ENCODE measurements at regions not wholly inside any gene's neighbourhood (a gene's known extent, or its start where the extent isn't known, plus 50 kb on each side); places are given as distances from the start of the nearest gene placed in this dataset.

- Histone ChIP-seq H3K4me1 (ENCODE audit: insufficient read depth, low read length) (no peaks in the 10 kb centered on the region), H3K9me3 (ENCODE audit: control insufficient read depth in 1 of 2, insufficient read depth in 1 of 2, low read length in 2 of 2) (no peaks in the 10 kb centered on the region), H3K36me3 (ENCODE audit: insufficient read depth, low read length) (no peaks in the 10 kb centered on the region), H3K27me3 (ENCODE audit: control insufficient read depth in 1 of 2, insufficient read depth in 2 of 2, low read length in 2 of 2) (no peaks in the 10 kb centered on the region), H3K27ac (ENCODE audit: low read depth in 1 of 2, low read length in 2 of 2) (no peak overlapping the region), H3K4me3 (ENCODE audit: low read length) (no peak overlapping the region)
- Mint-ChIP-seq H3K9me3 (no peaks in the 10 kb centered on the region), H3K36me3 (ENCODE audit: low read depth) (no peaks in the 10 kb centered on the region), H3K27ac (no peak overlapping the region), H3K27me3 (no peaks in the 10 kb centered on the region), H3K4me3 (no peak overlapping the region), H3K4me1 (ENCODE audit: low read depth) (no peaks in the 10 kb centered on the region)
- intact Hi-C loops (cut with DNase I, micrococcal nuclease) = no loop called here
- TF ChIP-seq, protein P1, sequence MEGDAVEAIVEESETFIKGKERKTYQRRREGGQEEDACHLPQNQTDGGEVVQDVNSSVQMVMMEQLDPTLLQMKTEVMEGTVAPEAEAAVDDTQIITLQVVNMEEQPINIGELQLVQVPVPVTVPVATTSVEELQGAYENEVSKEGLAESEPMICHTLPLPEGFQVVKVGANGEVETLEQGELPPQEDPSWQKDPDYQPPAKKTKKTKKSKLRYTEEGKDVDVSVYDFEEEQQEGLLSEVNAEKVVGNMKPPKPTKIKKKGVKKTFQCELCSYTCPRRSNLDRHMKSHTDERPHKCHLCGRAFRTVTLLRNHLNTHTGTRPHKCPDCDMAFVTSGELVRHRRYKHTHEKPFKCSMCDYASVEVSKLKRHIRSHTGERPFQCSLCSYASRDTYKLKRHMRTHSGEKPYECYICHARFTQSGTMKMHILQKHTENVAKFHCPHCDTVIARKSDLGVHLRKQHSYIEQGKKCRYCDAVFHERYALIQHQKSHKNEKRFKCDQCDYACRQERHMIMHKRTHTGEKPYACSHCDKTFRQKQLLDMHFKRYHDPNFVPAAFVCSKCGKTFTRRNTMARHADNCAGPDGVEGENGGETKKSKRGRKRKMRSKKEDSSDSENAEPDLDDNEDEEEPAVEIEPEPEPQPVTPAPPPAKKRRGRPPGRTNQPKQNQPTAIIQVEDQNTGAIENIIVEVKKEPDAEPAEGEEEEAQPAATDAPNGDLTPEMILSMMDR (IDR thresholded peaks at IDR 0.05) = no peak
- DNase-seq (no peak), ATAC-seq (ENCODE audit: poor library complexity) (no peak)
- ChIA-PET POLR2A (no interaction called here), CTCF (no interaction called here)
Observed at GRCh38 chr10:61554925-61555324, 101.7 kb upstream of the TMEM26 start.

GRCh38 chr10:61549861-61550260 lies 96.7 kb upstream of the TMEM26 start:
- Mint-ChIP-seq H3K27me3 (no peaks in the 10 kb centered on the region), H3K4me3 (no peak overlapping the region), H3K36me3 (ENCODE audit: low read depth) (no peaks in the 10 kb centered on the region), H3K9me3 (no peaks in the 10 kb centered on the region), H3K4me1 (ENCODE audit: low read depth) (no peaks in the 10 kb centered on the region), H3K27ac (no peak overlapping the region)
- Histone ChIP-seq H3K36me3 (ENCODE audit: insufficient read depth, low read length) (no peaks in the 10 kb centered on the region), H3K4me3 (ENCODE audit: low read length) (no peak overlapping the region), H3K9me3 (ENCODE audit: control insufficient read depth in 1 of 2, insufficient read depth in 1 of 2, low read length in 2 of 2) (no peaks in the 10 kb centered on the region), H3K27ac (ENCODE audit: low read depth in 1 of 2, low read length in 2 of 2) (no peak overlapping the region), H3K27me3 (ENCODE audit: control insufficient read depth in 1 of 2, insufficient read depth in 2 of 2, low read length in 2 of 2) (no peaks in the 10 kb centered on the region), H3K4me1 (ENCODE audit: insufficient read depth, low read length) (no peaks in the 10 kb centered on the region)
- ATAC-seq (ENCODE audit: poor library complexity) (no peak), DNase-seq (no peak)
- TF ChIP-seq, protein P1 (IDR thresholded peaks at IDR 0.05) = no peak
- intact Hi-C loops (cut with DNase I, micrococcal nuclease) = no loop called here
- CTCF ChIA-PET = no interaction called here
- POLR2A ChIA-PET = no interaction called here

DNA sequence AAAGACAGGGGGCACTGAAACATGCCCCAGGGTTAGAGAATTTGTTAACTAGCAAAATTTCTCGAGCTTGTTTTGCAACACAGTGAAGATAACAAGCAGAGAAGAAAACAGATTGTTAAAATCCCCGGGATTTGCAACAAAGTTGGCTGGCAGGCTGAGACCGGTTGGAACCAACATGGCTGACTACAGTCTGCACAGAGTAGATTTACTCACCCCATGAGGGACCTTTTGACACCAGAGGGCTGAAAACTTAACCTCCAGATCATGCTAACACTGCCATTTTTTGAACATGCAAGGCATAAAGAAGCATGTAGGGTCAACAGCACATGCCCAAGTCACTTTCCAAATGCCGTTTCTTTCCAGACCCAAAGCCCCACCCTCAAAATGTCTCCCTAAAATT lies 95.2 kb upstream of the TMEM26 start:
- H3K4me1 Mint-ChIP-seq (ENCODE audit: low read depth) = no peaks in the 10 kb centered on the region
- Histone ChIP-seq H3K27me3 (ENCODE audit: control insufficient read depth in 1 of 2, insufficient read depth in 2 of 2, low read length in 2 of 2) (no peaks in the 10 kb centered on the region), H3K9me3 (ENCODE audit: control insufficient read depth in 1 of 2, insufficient read depth in 1 of 2, low read length in 2 of 2) (no peaks in the 10 kb centered on the region), H3K4me1 (ENCODE audit: insufficient read depth, low read length) (no peaks in the 10 kb centered on the region), H3K36me3 (ENCODE audit: insufficient read depth, low read length) (no peaks in the 10 kb centered on the region), H3K4me3 (ENCODE audit: low read length) (no peak overlapping the region), H3K27ac (ENCODE audit: low read depth in 1 of 2, low read length in 2 of 2) (no peak overlapping the region)
- no peaks in the 10 kb centered on the region for H3K27me3 Mint-ChIP-seq
- no peaks in the 10 kb centered on the region for H3K36me3 Mint-ChIP-seq (ENCODE audit: low read depth)
- no peaks in the 10 kb centered on the region for H3K9me3 Mint-ChIP-seq
- POLR2A ChIA-PET = no interaction called here
- intact Hi-C loops (cut with DNase I, micrococcal nuclease) = no loop called here
- CTCF ChIA-PET = no interaction called here
- DNase-seq (no peak), ATAC-seq (ENCODE audit: poor library complexity) (no peak)
- no peak overlapping the region for H3K4me3 Mint-ChIP-seq
- TF ChIP-seq, protein P1 (IDR thresholded peaks at IDR 0.05) = no peak
- no peak overlapping the region for H3K27ac Mint-ChIP-seq
